Vagina (tissue), 2 donors: ENCODE measurements at regions not wholly inside any gene's neighbourhood (a gene's known extent, or its start where the extent isn't known, plus 50 kb on each side); places are given as distances from the start of the nearest gene placed in this dataset.

Experiments
- DNase-seq, 2 donors: peaks; one replicate each; pipeline ENCODE4 v3.0.0-alpha.2; 2017; ENCODE audit errors: extremely low spot score in 2 of 2
- H3K27ac ChIP-seq: fragments of 200-600 bp; sonication (generic); one replicate; pipeline ENCODE4 v1.5.1; 2019
- H3K27me3 ChIP-seq: fragments of 200-600 bp; sonication (generic); one replicate; pipeline ENCODE4 v1.5.1; 2019
- H3K36me3 ChIP-seq, 2 donors: fragments of 200-600 bp; sonication (generic); one replicate each; pipeline ENCODE4 v1.5.1; 2017 to 2019
- H3K4me1 ChIP-seq: fragments of 200-600 bp; sonication (generic); one replicate; pipeline ENCODE4 v1.5.1; 2019
- H3K4me3 ChIP-seq, 2 donors: fragments of 200-600 bp; sonication (generic); 1 replicate in 1 of 2; 2 replicates in 1 of 2; pipeline ENCODE4 v1.5.1; 2016 to 2019
- H3K9me3 ChIP-seq: fragments of 200-600 bp; sonication (generic); one replicate; pipeline ENCODE4 v1.5.1; 2019
- CTCF ChIP-seq, 3 experiments: fragments of 450-650 bp in 2 of 3; fragments of 200-600 bp in 1 of 3; sonication (generic) in 1 of 3; IDR thresholded peaks; one replicate each; pipeline ENCODE4 v1.5.1; 2017 to 2019; ENCODE audit warnings: antibody characterized with exemption in 3 of 3, mild to moderate bottlenecking in 2 of 3, moderate library complexity in 2 of 3
- POLR2A ChIP-seq, 2 donors: fragments of 450-650 bp; IDR thresholded peaks; one replicate each; pipeline ENCODE4 v1.6.1; 2017; ENCODE audit warnings: antibody characterized with exemption in 2 of 2, mild to moderate bottlenecking in 2 of 2, moderate library complexity in 2 of 2
- POLR2AphosphoS5 ChIP-seq, 2 donors: sonication (generic); formaldehyde crosslinking; IDR thresholded peaks; one replicate each; pipeline ENCODE4 v1.9.0; 2017; ENCODE audit warnings: antibody characterized with exemption in 2 of 2, mild to moderate bottlenecking in 2 of 2, low read depth in 1 of 2; ENCODE audit not compliant: insufficient read depth in 1 of 2
- intact Hi-C: fragments of 100-400 bp; cut with DNase I; formaldehyde crosslinking; loops from one replicate; pipeline ENCODE4 v1.15.1; 2023

DNA sequence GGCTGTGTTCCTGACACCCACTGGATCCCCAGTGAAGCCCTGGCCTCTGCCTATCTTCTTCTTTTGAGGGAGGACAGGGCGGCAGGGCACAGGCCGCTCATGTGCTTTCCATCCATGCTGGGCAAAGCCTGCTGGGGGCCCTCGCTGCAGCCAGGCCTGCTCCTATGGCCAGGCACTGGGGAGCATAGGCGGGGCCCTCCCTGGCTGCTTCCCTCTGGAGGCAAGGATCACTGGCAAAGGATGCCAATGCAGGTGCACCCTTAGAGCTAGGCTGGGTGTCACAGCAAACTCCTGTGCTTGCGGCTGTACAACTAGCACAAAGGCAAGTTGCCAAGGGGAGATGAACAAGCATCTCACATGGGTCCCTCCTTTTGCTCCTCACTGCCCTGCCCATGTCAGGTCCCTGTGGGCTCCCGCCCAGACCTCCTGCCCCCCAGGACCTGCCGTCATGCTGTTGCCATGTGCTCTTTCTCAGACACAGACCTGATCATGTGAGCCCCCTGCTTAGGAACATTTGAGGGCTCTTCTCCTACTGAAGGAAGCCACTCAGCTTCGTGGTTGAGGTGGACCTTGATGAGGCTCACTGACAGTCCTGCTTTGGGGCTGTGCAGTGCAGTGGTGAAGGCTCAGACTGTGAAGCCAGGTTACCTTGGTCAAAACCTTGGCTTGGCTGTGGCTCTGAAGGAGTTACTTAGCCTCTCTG, 393.6 kb downstream of the PTPRU start:
- no peaks in the 10 kb centered on the region for H3K9me3 ChIP-seq
- peak; percentile 65 to 81 for DNase-seq
- intact Hi-C loops, result no loop called here
- TF ChIP-seq CTCF (IDR thresholded peaks at IDR 0.05) (no peak), POLR2A (IDR thresholded peaks at IDR 0.05) (no peak)
- no peak overlapping the region for H3K27ac ChIP-seq
- H3K4me3 ChIP-seq, result no peak overlapping the region
- H3K36me3 ChIP-seq, result no peaks in the 10 kb centered on the region
- H3K27me3 ChIP-seq, result no peaks in the 10 kb centered on the region
- no peaks in the 10 kb centered on the region for H3K4me1 ChIP-seq

- Histone ChIP-seq H3K9me3 (no peaks in the 10 kb centered on the region), H3K4me1 (no peaks in the 10 kb centered on the region), H3K36me3 (no peaks in the 10 kb centered on the region), H3K27me3 (no peaks in the 10 kb centered on the region), H3K27ac (no peak overlapping the region), H3K4me3 (no peak overlapping the region)
- intact Hi-C loops, result no loop called here
- peak; percentile 25 to 85 for DNase-seq
- no peak for TF ChIP-seq POLR2A (IDR thresholded peaks at IDR 0.05)
- TF ChIP-seq CTCF (IDR thresholded peaks at IDR 0.05), result no peak
- no peak for TF ChIP-seq POLR2AphosphoS5 (IDR thresholded peaks at IDR 0.05; ENCODE audit: insufficient read depth in 1 of 2, low read depth in 1 of 2)
Measured at GRCh38 chr1:29629401-29629800, 393.1 kb downstream of the PTPRU start.

- DNase-seq, result peak; percentile 42 to 64
- no peak for TF ChIP-seq POLR2AphosphoS5 (IDR thresholded peaks at IDR 0.05; ENCODE audit: insufficient read depth in 1 of 2, low read depth in 1 of 2)
- no peak for TF ChIP-seq CTCF (IDR thresholded peaks at IDR 0.05)
- TF ChIP-seq POLR2A (IDR thresholded peaks at IDR 0.05), result no peak
- no peaks in the 10 kb centered on the region for H3K4me1 ChIP-seq
- H3K27ac ChIP-seq, result no peak overlapping the region
- H3K36me3 ChIP-seq, result no peaks in the 10 kb centered on the region
- intact Hi-C loops, result no loop called here
- H3K9me3 ChIP-seq, result no peaks in the 10 kb centered on the region
- no peaks in the 10 kb centered on the region for H3K27me3 ChIP-seq
- H3K4me3 ChIP-seq, result no peak overlapping the region
Measured at GRCh38 chr1:29628190-29628589, 391.9 kb downstream of the PTPRU start.

DNA sequence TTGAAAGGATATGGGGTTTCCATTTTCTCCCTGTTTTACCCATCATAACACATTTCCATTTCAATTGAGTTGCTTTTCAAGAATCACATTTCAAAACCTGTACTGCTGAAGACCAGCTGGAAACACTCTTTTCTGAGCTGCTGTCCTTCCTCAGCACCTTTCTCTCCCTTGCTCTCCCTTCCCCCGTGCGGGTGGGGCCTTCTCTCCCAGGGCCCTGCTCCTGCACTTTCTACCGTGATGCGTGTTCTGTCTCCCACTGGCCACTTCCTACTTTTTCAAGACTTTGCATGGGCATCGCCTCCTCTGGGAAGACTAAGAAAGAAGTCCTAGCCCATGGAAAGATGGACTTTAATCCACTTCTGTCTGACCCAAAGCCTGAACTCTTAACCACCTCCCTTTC, 390.4 kb downstream of the PTPRU start:
- peak in 1 of 2 donors; percentile 11 for DNase-seq
- no peak overlapping the region for H3K27ac ChIP-seq
- no peak for TF ChIP-seq POLR2A (IDR thresholded peaks at IDR 0.05)
- no peak for TF ChIP-seq POLR2AphosphoS5 (IDR thresholded peaks at IDR 0.05; ENCODE audit: insufficient read depth in 1 of 2, low read depth in 1 of 2)

DNA sequence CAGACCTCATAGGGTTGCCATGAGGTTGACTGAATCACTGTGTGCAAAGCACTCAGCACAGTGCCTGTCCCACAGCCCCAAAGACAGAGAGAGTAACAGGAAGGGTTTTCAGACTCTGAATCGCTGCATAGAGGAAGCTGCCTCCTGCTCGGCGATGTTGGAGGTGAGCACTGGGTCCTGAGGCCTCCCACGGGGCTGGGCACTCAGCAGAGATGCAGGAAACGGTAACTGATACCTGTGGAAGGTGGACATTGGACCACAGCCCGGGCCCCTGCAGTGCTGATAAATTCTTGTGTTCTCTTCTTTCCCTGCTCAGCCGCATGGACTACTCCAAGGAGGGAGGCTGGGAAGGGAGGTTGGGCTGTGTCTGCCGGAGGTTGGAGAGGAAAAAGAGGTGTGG, 389.7 kb downstream of the PTPRU start:
- Histone ChIP-seq H3K4me3 (no peak overlapping the region), H3K27ac (no peak overlapping the region), H3K27me3 (no peaks in the 10 kb centered on the region), H3K4me1 (no peaks in the 10 kb centered on the region), H3K9me3 (no peaks in the 10 kb centered on the region), H3K36me3 (no peaks in the 10 kb centered on the region)
- intact Hi-C loops, result no loop called here
- no peak for TF ChIP-seq POLR2AphosphoS5 (IDR thresholded peaks at IDR 0.05; ENCODE audit: insufficient read depth in 1 of 2, low read depth in 1 of 2)
- DNase-seq, result peak in 1 of 2 donors; percentile 34

More for the DNA sequence above, 390.4 kb downstream of the PTPRU start:
- H3K4me3 ChIP-seq, result no peak overlapping the region
- H3K36me3 ChIP-seq, result no peaks in the 10 kb centered on the region
- H3K4me1 ChIP-seq, result no peaks in the 10 kb centered on the region
- no peaks in the 10 kb centered on the region for H3K9me3 ChIP-seq
- intact Hi-C loops, result no loop called here
- H3K27me3 ChIP-seq, result no peaks in the 10 kb centered on the region

DNA sequence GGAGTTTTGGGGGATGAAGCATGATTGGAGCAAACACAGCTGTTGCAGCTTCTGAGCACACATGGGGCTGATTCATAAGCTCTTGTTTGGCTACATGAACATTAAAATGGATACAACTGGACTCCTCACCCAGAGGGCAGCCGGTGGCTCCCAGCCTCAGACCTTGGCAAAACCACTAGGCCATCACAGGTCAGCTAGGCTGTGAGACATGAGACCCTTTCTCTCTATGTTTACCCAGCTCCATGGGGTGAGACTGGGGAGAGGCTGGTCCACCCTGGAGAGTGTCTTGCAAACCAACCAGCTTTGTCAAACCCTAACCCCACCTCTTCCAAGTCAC, 388.7 kb downstream of the PTPRU start:
- Histone ChIP-seq H3K9me3 (no peaks in the 10 kb centered on the region), H3K27ac (no peak overlapping the region), H3K36me3 (no peaks in the 10 kb centered on the region), H3K4me3 (no peak overlapping the region), H3K4me1 (no peaks in the 10 kb centered on the region), H3K27me3 (no peaks in the 10 kb centered on the region)
- no peak for TF ChIP-seq CTCF (IDR thresholded peaks at IDR 0.05)
- no peak for TF ChIP-seq POLR2AphosphoS5 (IDR thresholded peaks at IDR 0.05; ENCODE audit: insufficient read depth in 1 of 2, low read depth in 1 of 2)
- no peak for TF ChIP-seq POLR2A (IDR thresholded peaks at IDR 0.05)
- DNase-seq, result no peak
- intact Hi-C loops, result no loop called here
